Left ventricle myocardium inferior (tissue), 1 donor: ENCODE measurements at regions not wholly inside any gene's neighbourhood (a gene's known extent, or its start where the extent isn't known, plus 50 kb on each side); places are given as distances from the start of the nearest gene placed in this dataset.
A peak's percentile ranks its signal among the peaks of the same experiment; 100 is the strongest.
"Not testable (repeated sequence)": the region's sequence is repeated elsewhere in the genome, so short reads cannot be mapped to it uniquely, and the experiment has no call there.

Experiments used
- DNase-seq: peaks from one replicate; pipeline ENCODE4 v3.0.0-alpha.2; 2020
- H3K27ac ChIP-seq: fragments of 200-600 bp; replicated peaks from 2 replicates; pipeline ENCODE4 v1.8.0; 2021
- H3K27me3 ChIP-seq: fragments of 200-600 bp; 2 replicates; pipeline ENCODE4 v1.8.0; 2021; ENCODE audit warnings: low read depth
- H3K36me3 ChIP-seq: fragments of 200-600 bp; 2 replicates; pipeline ENCODE4 v1.8.0; 2021
- H3K4me1 ChIP-seq: fragments of 200-600 bp; 2 replicates; pipeline ENCODE4 v1.8.0; 2021
- H3K4me3 ChIP-seq: fragments of 200-600 bp; 2 replicates; pipeline ENCODE4 v1.8.0; 2021; ENCODE audit warnings: mild to moderate bottlenecking, moderate library complexity
- H3K9me3 ChIP-seq: fragments of 200-600 bp; replicated peaks from 2 replicates; pipeline ENCODE4 v1.8.0; 2021
- CTCF ChIP-seq: fragments of 200-600 bp; IDR thresholded peaks from 2 replicates; pipeline ENCODE4 v1.8.0; 2021; ENCODE audit warnings: antibody characterized with exemption, mild to moderate bottlenecking, borderline replicate concordance
- intact Hi-C: fragments of 100-400 bp; cut with micrococcal nuclease; formaldehyde crosslinking; loops from one replicate; pipeline ENCODE4 v1.11.0; 2022
- donor health status: DM: no; HTN: yes; CAD: no; lungs with severe emphysema.

- Histone ChIP-seq H3K9me3 (peaks cover 1% of the 10 kb centered on the region), H3K27ac (no peak overlapping the region), H3K27me3 (peaks cover 7% of the 10 kb centered on the region), H3K4me3 (no peak overlapping the region), H3K4me1 (no peaks in the 10 kb centered on the region), H3K36me3 (no peaks in the 10 kb centered on the region)
- intact Hi-C loops: no loop called here
- peak; percentile 23 for TF ChIP-seq CTCF
- DNase-seq: no peak
Observed at GRCh38 chr10:35780970-35781642, 139.0 kb upstream of the FZD8 start.

DNA sequence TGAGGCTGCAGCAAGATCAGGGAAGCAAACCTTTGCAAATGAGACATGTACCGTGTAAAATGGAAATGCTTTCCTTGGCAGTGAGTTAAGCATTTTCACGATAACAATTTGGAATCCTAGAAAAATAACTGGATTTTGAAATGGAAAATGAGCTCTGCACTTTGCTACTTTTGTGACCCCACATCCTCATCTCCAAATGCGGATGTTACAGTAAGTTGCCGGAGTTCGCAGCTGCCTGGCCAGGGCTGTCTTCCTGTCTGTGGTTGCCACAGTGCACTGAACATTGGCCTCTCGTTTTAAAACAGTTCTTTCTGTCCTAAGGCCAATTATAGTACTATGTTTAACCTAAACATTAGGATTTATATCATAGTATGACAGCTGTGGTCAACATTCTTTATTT is 136.2 kb upstream of the FZD8 start:
- Histone ChIP-seq H3K4me1 (no peaks in the 10 kb centered on the region), H3K27me3 (peaks cover 7% of the 10 kb centered on the region), H3K9me3 (no peaks in the 10 kb centered on the region), H3K4me3 (no peak overlapping the region), H3K36me3 (no peaks in the 10 kb centered on the region), H3K27ac (no peak overlapping the region)
- intact Hi-C loops: no loop called here
- DNase-seq: no peak
- TF ChIP-seq CTCF: no peak

DNA sequence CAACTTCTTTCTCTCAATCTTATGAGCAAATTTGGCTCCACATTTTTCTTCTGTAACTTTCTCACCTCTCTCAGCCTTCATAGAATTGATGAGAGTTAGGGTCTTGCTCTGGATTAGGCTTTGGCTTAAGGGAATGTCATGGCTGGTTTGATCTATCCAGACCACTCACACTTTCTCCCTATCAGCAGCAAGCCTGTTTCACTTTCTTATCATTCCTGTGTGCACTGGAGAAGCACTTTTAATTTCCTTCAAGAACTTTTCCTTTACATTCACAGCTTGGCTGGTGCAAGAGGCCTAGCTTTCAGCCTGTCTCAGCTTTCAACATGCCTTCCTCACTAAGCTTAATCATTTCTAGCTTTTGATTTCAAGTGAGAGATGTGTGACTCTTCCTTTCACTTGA is 134.5 kb upstream of the FZD8 start:
- H3K4me3 ChIP-seq, H3K9me3 ChIP-seq, H3K4me1 ChIP-seq, H3K27ac ChIP-seq, H3K27me3 ChIP-seq, intact Hi-C loops, DNase-seq, H3K36me3 ChIP-seq: not testable (repeated sequence)

GRCh38 chr10:35774109-35774508 is 132.0 kb upstream of the FZD8 start:
- Histone ChIP-seq H3K27ac (no peak overlapping the region), H3K4me1 (peaks cover 6% of the 10 kb centered on the region), H3K4me3 (no peak overlapping the region), H3K36me3 (no peaks in the 10 kb centered on the region), H3K9me3 (no peaks in the 10 kb centered on the region), H3K27me3 (no peaks in the 10 kb centered on the region)
- no peak for TF ChIP-seq CTCF
- DNase-seq: no peak
- intact Hi-C loops: no loop called here

GRCh38 chr10:35770817-35771355 is 128.8 kb upstream of the FZD8 start:
- intact Hi-C loops: no loop called here
- Histone ChIP-seq H3K36me3 (no peaks in the 10 kb centered on the region), H3K27ac (no peak overlapping the region), H3K27me3 (no peaks in the 10 kb centered on the region), H3K9me3 (no peaks in the 10 kb centered on the region), H3K4me3 (no peak overlapping the region), H3K4me1 (peaks cover 6% of the 10 kb centered on the region)
- DNase-seq: no peak
- TF ChIP-seq CTCF: no peak

DNA sequence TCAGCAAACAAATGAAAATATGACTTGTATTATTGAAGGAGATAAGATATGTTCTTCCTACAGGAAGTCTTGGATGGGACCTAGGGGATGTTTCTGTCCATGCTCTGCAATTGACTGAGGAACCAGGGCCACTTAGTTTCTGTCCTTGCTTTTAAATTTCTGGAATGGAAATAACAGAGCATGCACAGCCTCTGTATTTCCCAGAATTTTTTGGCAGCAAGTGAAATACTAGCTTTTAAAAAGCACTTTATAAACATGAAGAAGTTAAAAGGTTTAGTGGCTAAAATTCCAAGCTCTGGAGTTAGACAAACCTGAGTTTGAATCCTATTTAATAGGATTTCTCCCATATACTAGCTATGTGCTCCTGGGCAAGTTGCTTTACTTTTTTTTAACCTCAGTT is 127.7 kb upstream of the FZD8 start:
- no peak for TF ChIP-seq CTCF
- Histone ChIP-seq H3K27ac (no peak overlapping the region), H3K9me3 (no peaks in the 10 kb centered on the region), H3K36me3 (no peaks in the 10 kb centered on the region), H3K27me3 (no peaks in the 10 kb centered on the region), H3K4me1 (peaks cover 6% of the 10 kb centered on the region), H3K4me3 (no peak overlapping the region)
- intact Hi-C loops: no loop called here
- DNase-seq: no peak
